Stomach (tissue), 8 donors: ENCODE measurements at regions not wholly inside any gene's neighbourhood (a gene's known extent, or its start where the extent isn't known, plus 50 kb on each side); places are given as distances from the start of the nearest gene placed in this dataset.

Source experiments
- DNase-seq, 2 donors: peaks; one replicate each; pipeline versions ENCODE4 v3.0.0 to v3.0.0-alpha.2; 2013 to 2019
- H3K27ac ChIP-seq, 5 donors: fragments of 200-600 bp in 4 of 5; sonication (generic) in 4 of 5; one replicate each; pipeline ENCODE4 v1.5.1; 2013 to 2019; ENCODE audit warnings: mild to moderate bottlenecking in 1 of 5, moderate library complexity in 1 of 5
- H3K27me3 ChIP-seq, 3 donors: fragments of 200-600 bp; sonication (generic); one replicate each; pipeline ENCODE4 v1.5.1; 2017 to 2019; ENCODE audit warnings: mixed run types in 1 of 3
- H3K36me3 ChIP-seq, 4 donors: fragments of 200-600 bp; sonication (generic); 1 replicate in 3 of 4; 2 replicates in 1 of 4; pipeline ENCODE4 v1.5.1; 2016 to 2019
- H3K4me1 ChIP-seq, 4 donors: fragments of 200-600 bp; sonication (generic); one replicate each; pipeline ENCODE4 v1.5.1; 2016 to 2019
- H3K4me3 ChIP-seq, 4 donors: fragments of 200-600 bp; sonication (generic) in 3 of 4; one replicate each; pipeline ENCODE4 v1.5.1; 2016 to 2019; ENCODE audit warnings: mild to moderate bottlenecking in 1 of 4
- H3K9me3 ChIP-seq, 4 donors: fragments of 200-600 bp; sonication (generic); one replicate each; pipeline ENCODE4 v1.5.1; 2016 to 2019
- CTCF ChIP-seq, 7 experiments: fragments of 450-650 bp in 4 of 7; fragments of 200-600 bp in 3 of 7; sonication (generic) in 3 of 7; IDR thresholded peaks; one replicate each; pipeline ENCODE4 v1.5.1; 2016 to 2019; ENCODE audit warnings: antibody characterized with exemption in 7 of 7, control low read depth in 2 of 7, mild to moderate bottlenecking in 1 of 7
- EP300 ChIP-seq: sonication (generic); formaldehyde crosslinking; IDR thresholded peaks from one replicate; pipeline ENCODE4 v1.6.1; 2017; ENCODE audit warnings: antibody characterized with exemption
- POLR2A ChIP-seq, 4 donors: fragments of 450-650 bp; IDR thresholded peaks; one replicate each; pipeline ENCODE4 v1.6.1; 2016; ENCODE audit warnings: antibody characterized with exemption in 4 of 4, control low read depth in 2 of 4, mild to moderate bottlenecking in 1 of 4, moderate library complexity in 1 of 4
- POLR2AphosphoS5 ChIP-seq, 3 donors: sonication (generic); formaldehyde crosslinking; IDR thresholded peaks; one replicate each; pipeline ENCODE4 v1.6.1; 2016; ENCODE audit warnings: antibody characterized with exemption in 3 of 3
- WGBS, 5 donors: extraction: QIAGEN DNeasy Blood & Tissue Kit in 3 of 5; methylation state at CpG; one replicate each; pipeline versions ENCODE4 v1.1.5 to v1.1.7; 2013 to 2018; 5-methylcytosine and 5-hydroxymethylcytosine counted together
- intact Hi-C: fragments of 100-400 bp; cut with DNase I; formaldehyde crosslinking; loops from one replicate; pipeline ENCODE4 v1.15.1; 2023; ENCODE audit warnings: low total_unique reads
- donor health status: healthy with polysubstance abuse.
- donor health status: Bipolar disorder and iron deficiency.
- donor health status: healthy.

DNA sequence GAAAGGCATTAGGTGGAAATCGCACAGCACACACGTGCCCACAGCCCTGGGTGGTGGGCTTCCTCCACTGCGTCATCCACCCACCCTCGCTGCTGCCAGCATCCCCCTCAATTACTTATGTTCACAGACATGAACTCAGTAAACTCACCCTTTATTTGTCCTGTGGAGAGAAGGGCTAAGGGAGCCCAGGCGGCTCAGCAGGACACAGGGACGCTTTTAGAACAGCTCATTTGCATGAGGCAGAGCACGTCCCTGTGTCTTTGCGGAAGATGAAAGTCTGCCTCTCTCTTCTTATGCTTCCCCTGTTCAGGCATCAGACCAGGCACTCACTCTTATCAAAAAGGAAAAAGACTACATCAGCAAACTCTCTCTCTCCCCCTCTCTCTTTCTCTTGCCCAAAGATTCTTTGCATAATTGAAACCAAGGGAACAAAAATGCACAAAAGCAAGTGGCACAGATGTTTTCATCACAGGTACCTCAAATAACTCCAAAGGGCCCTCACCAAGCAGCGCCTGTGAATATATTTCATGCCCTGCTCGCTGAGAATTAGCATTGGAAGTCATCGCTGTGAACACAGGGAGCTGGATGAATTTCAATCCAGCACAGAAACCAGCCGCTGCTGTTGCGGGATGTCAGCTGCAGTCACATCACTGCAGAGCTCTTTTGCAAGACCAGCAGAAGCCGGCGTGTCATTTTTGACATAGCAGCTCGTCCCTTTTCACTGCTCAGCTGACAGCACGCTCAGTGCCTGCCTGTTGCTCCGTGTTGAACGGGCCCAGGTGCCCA is 376.3 kb upstream of the MYT1L start:
- no peak for DNase-seq
- intact Hi-C loops: no loop called here
- Histone ChIP-seq H3K4me1 (no peaks in the 10 kb centered on the region), H3K9me3 (no peaks in the 10 kb centered on the region), H3K4me3 (no peak overlapping the region), H3K27me3 (peaks cover 0 to 35% (median 0%) of the 10 kb centered on the region in 3 donors), H3K36me3 (no peaks in the 10 kb centered on the region), H3K27ac (no peak overlapping the region)
- no peak for TF ChIP-seq POLR2A (IDR thresholded peaks at IDR 0.05)
- TF ChIP-seq EP300: no peak
- TF ChIP-seq CTCF (IDR thresholded peaks at IDR 0.05): no peak
- TF ChIP-seq POLR2AphosphoS5 (IDR thresholded peaks at IDR 0.05): no peak
- WGBS, 5 donors: 51 to 65% (median 56%) methylated on average over 19 of the region's 19 CpGs

- no peaks in the 10 kb centered on the region for H3K9me3 ChIP-seq
- H3K27me3 ChIP-seq: peaks cover 0 to 27% (median 0%) of the 10 kb centered on the region in 3 donors
- intact Hi-C loops: no loop called here
- no peak overlapping the region for H3K27ac ChIP-seq
- WGBS, 5 donors: 62 to 69% (median 64%) methylated on average over 6 to 10 of the region's 10 CpGs
- no peak overlapping the region for H3K4me3 ChIP-seq
- no peaks in the 10 kb centered on the region for H3K4me1 ChIP-seq
- TF ChIP-seq CTCF (IDR thresholded peaks at IDR 0.05) (no peak), POLR2A (IDR thresholded peaks at IDR 0.05) (no peak), POLR2AphosphoS5 (IDR thresholded peaks at IDR 0.05) (no peak), EP300 (no peak)
- no peaks in the 10 kb centered on the region for H3K36me3 ChIP-seq
- no peak for DNase-seq
Observed at GRCh38 chr2:2706306-2706705, 375.2 kb upstream of the MYT1L start.

- TF ChIP-seq EP300 (no peak), POLR2A (IDR thresholded peaks at IDR 0.05) (no peak), CTCF (IDR thresholded peaks at IDR 0.05) (no peak), POLR2AphosphoS5 (IDR thresholded peaks at IDR 0.05) (no peak)
- WGBS, 5 donors: 70 to 78% (median 73%) methylated on average over 7 to 10 of the region's 10 CpGs
- no peak overlapping the region for H3K27ac ChIP-seq
- intact Hi-C loops: no loop called here
- no peaks in the 10 kb centered on the region for H3K9me3 ChIP-seq
- no peaks in the 10 kb centered on the region for H3K36me3 ChIP-seq
- no peaks in the 10 kb centered on the region for H3K4me1 ChIP-seq
- H3K27me3 ChIP-seq: peaks cover 0 to 27% (median 0%) of the 10 kb centered on the region in 3 donors
- H3K4me3 ChIP-seq: no peak overlapping the region
- no peak for DNase-seq
Observed at GRCh38 chr2:2705871-2706270, 374.8 kb upstream of the MYT1L start.

GRCh38 chr2:2704428-2705090 is 373.5 kb upstream of the MYT1L start:
- DNase-seq: no peak
- Histone ChIP-seq H3K4me1 (no peaks in the 10 kb centered on the region), H3K27ac (no peak overlapping the region), H3K9me3 (no peaks in the 10 kb centered on the region), H3K27me3 (peaks cover 0 to 20% (median 0%) of the 10 kb centered on the region in 3 donors), H3K4me3 (no peak overlapping the region), H3K36me3 (no peaks in the 10 kb centered on the region)
- intact Hi-C loops: no loop called here
- no peak for TF ChIP-seq CTCF (IDR thresholded peaks at IDR 0.05)
- 62 to 77% (median 66%) methylated on average over 13 of the region's 13 CpGs for WGBS, 5 donors
